GM12878 (cell line): ENCODE measurements at regions not wholly inside any gene's neighbourhood (a gene's known extent, or its start where the extent isn't known, plus 50 kb on each side); places are given as distances from the start of the nearest gene placed in this dataset.

Source experiments
- ATAC-seq: fragments of 200-7000 bp; cut with Tn5 transposase; 3 replicates; pipeline ENCODE4 v1.9.1; 2020; ENCODE audit warnings: mild to moderate bottlenecking, moderate library complexity
- BruUV-seq: library from RNA; stranded (reverse); fragments of 400-500 nt; replicated peaks from 2 replicates; lab custom pipeline; 2021; lab: Mats Ljungman, UMichigan
- CTCF ChIA-PET: fragments of 300-600 bp; sonication (Branson Sonifier 250); formaldehyde crosslinking; extraction: SDS; loops from one replicate; lab custom pipeline; 2021; ENCODE audit warnings: inconsistent platforms; lab: Yijun Ruan, JAX
- POLR2A ChIA-PET: fragments of 350-600 bp; formaldehyde crosslinking; extraction: SDS; loops from one replicate; lab custom pipeline; 2021; ENCODE audit warnings: inconsistent platforms; lab: Charles Lee
- RAD21 ChIA-PET: fragments of 300-600 bp; sonication (Branson Sonifier 250); formaldehyde crosslinking; loops from one replicate; lab custom pipeline; 2023; ENCODE audit warnings: antibody characterized with exemption; ENCODE audit not compliant: unreplicated experiment; lab: Charles Lee
- SMC1A ChIA-PET: fragments of 300-600 bp; sonication (Branson Sonifier 250); formaldehyde crosslinking; loops from one replicate; lab custom pipeline; 2023; ENCODE audit not compliant: unreplicated experiment, uncharacterized antibody; lab: Charles Lee
- DNase-seq: peaks from one replicate; pipeline ENCODE4 v3.0.0-alpha.2; 2011; ENCODE audit warnings: low read depth, low spot score
- FAIRE-seq: peaks from 3 replicates; lab custom pipeline; 2011; peaks lifted over from hg19 to GRCh38; lab: Jason Lieb, UNC
- H2AFZ ChIP-seq: 2 replicates; pipeline ENCODE4 v1.6.0; 2011; ENCODE audit warnings: low read depth, low read length, control low read depth; ENCODE audit not compliant: control insufficient read depth
- H3K27ac ChIP-seq: 2 replicates; pipeline ENCODE4 v1.5.1; 2011; ENCODE audit warnings: control low read depth; ENCODE audit not compliant: control insufficient read depth, insufficient read depth
- H3K27me3 ChIP-seq, 2 experiments: replicated peaks in 1 of 2; 2 replicates each; pipeline versions ENCODE4 v1.6.0 to v1.6.1; 2011; ENCODE audit warnings: low read length in 1 of 2; ENCODE audit not compliant: control insufficient read depth in 2 of 2, insufficient read depth in 2 of 2
- H3K36me3 ChIP-seq, 2 experiments: 2 replicates each; pipeline ENCODE4 v1.5.1; 2011; ENCODE audit warnings: low read length in 1 of 2; ENCODE audit not compliant: control insufficient read depth in 2 of 2, insufficient read depth in 2 of 2
- H3K4me1 ChIP-seq: 2 replicates; pipeline ENCODE4 v1.6.1; 2011; ENCODE audit warnings: mild to moderate bottlenecking, low read length, moderate library complexity, mixed read lengths; ENCODE audit not compliant: control insufficient read depth, insufficient read depth
- H3K4me2 ChIP-seq: 2 replicates; pipeline ENCODE4 v1.6.0; 2011; ENCODE audit warnings: control low read depth; ENCODE audit not compliant: control insufficient read depth, insufficient read depth
- H3K4me3 ChIP-seq: fragments of 200-600 bp; sonication (generic); 2 replicates; pipeline ENCODE4 v1.5.1; 2016
- H3K79me2 ChIP-seq: 2 replicates; pipeline ENCODE4 v1.6.0; 2011; ENCODE audit warnings: low read length; ENCODE audit not compliant: control insufficient read depth, insufficient read depth
- H3K9ac ChIP-seq: 2 replicates; pipeline ENCODE4 v1.8.0; 2011; ENCODE audit warnings: low read length, control low read depth, mixed read lengths; ENCODE audit not compliant: control insufficient read depth, insufficient read depth
- H3K9me3 ChIP-seq: replicated peaks from 3 replicates; pipeline ENCODE4 v1.5.1; 2011; ENCODE audit warnings: mild to moderate bottlenecking, low read length; ENCODE audit not compliant: control insufficient read depth, insufficient read depth
- H4K20me1 ChIP-seq: 2 replicates; pipeline ENCODE4 v1.6.0; 2011; ENCODE audit not compliant: control insufficient read depth, insufficient read depth
- CEBPB ChIP-seq, 2 experiments: fragments of 150-350 bp in 1 of 2; IDR thresholded peaks; 2 replicates each; pipeline ENCODE4 v1.6.1; 2012 to 2014; ENCODE audit warnings: low read depth in 2 of 2, low read length in 2 of 2, borderline replicate concordance in 1 of 2, inconsistent platforms in 1 of 2
- E4F1 ChIP-seq: fragments of 450-650 bp; IDR thresholded peaks from 2 replicates; pipeline ENCODE4 v1.6.1; 2018; ENCODE audit warnings: borderline replicate concordance, mild to moderate bottlenecking; ENCODE audit not compliant: partially characterized antibody
- EED ChIP-seq: sonication (generic); IDR thresholded peaks from 2 replicates; pipeline ENCODE4 v1.6.1; 2016; ENCODE audit warnings: antibody characterized with exemption, low read depth
- ELK1 ChIP-seq: IDR thresholded peaks from 2 replicates; pipeline ENCODE4 v1.6.1; 2012; ENCODE audit warnings: low read depth, low read length, improper control_type of control experiment
- EZH2 ChIP-seq: IDR thresholded peaks from 2 replicates; pipeline ENCODE4 v1.6.1; 2012; ENCODE audit warnings: low read depth, mild to moderate bottlenecking, control low read depth, inconsistent platforms, low read length, borderline replicate concordance; ENCODE audit not compliant: control insufficient read depth
- LARP7 ChIP-seq: fragments of 450-650 bp; IDR thresholded peaks from 2 replicates; pipeline ENCODE4 v1.6.1; 2017; ENCODE audit warnings: mild to moderate bottlenecking
- NFIC ChIP-seq: IDR thresholded peaks from 2 replicates; pipeline ENCODE4 v1.6.1; 2012; ENCODE audit warnings: low read depth, mild to moderate bottlenecking, inconsistent platforms, low read length, moderate library complexity
- NFYA ChIP-seq: IDR thresholded peaks from 2 replicates; pipeline ENCODE4 v1.6.1; 2011; ENCODE audit warnings: low read depth, mild to moderate bottlenecking, low read length, improper control_type of control experiment, borderline replicate concordance
- STAT1 ChIP-seq: fragments of 450-650 bp; conservative IDR thresholded peaks from 2 replicates; pipeline ENCODE4 v1.6.1; 2014; ENCODE audit warnings: antibody characterized with exemption, mild to moderate bottlenecking
- TBL1XR1 ChIP-seq: IDR thresholded peaks from 2 replicates; pipeline ENCODE4 v1.6.1; 2012; ENCODE audit warnings: low read depth, low read length, improper control_type of control experiment
- ZNF384 ChIP-seq: IDR thresholded peaks from 2 replicates; pipeline ENCODE4 v1.6.1; 2012; ENCODE audit warnings: low read depth, mild to moderate bottlenecking, low read length, improper control_type of control experiment, borderline replicate concordance
- WGBS: methylation state at CpG from one replicate; pipeline ENCODE4 v1.1.6; 2016; ENCODE audit warnings: low lambda C conversion rate; ENCODE audit not compliant: insufficient replicate concordance, insufficient coverage; ENCODE audit errors: missing lambda C conversion rate; 5-methylcytosine and 5-hydroxymethylcytosine counted together
- in situ Hi-C: fragments of 300-500 bp; cut with MboI; formaldehyde crosslinking; loops from 9 replicates; pipeline ENCODE4 v1.14.3; 2018; ENCODE audit warnings: mixed read lengths
- intact Hi-C: fragments of 100-400 bp; cut with micrococcal nuclease; formaldehyde crosslinking; loops from one replicate; pipeline ENCODE4 v1.14.2; 2022; ENCODE audit not compliant: unreplicated experiment
- TF ChIP-seq, protein P1 (sequence below): fragments of 450-650 bp; IDR thresholded peaks from 2 replicates; pipeline ENCODE4 v1.6.1; 2017; ENCODE audit warnings: mild to moderate bottlenecking, moderate library complexity

- DNase-seq (no peak), ATAC-seq (no peak), FAIRE-seq (no peak)
- H3K9ac ChIP-seq = no peak overlapping the region
- ChIA-PET RAD21 (no interaction called here), CTCF (no interaction called here), SMC1A (interaction anchor here (0.6 kb wide), 1 partner anchor 11 kb away, joined by 3 read pairs; no protein-coding TSS in a partner anchor), POLR2A (no interaction called here)
- in situ Hi-C loops = no loop called here
- no peaks in the 10 kb centered on the region for H3K36me3 ChIP-seq
- WGBS = 10% methylated on average over 5 of the region's 5 CpGs
- no peak overlapping the region for H3K4me3 ChIP-seq
- no peaks in the 10 kb centered on the region for H3K4me1 ChIP-seq
- no peak overlapping the region for H3K4me2 ChIP-seq
- H3K79me2 ChIP-seq = no peaks in the 10 kb centered on the region
- no peak overlapping the region for H2AFZ ChIP-seq
- H4K20me1 ChIP-seq = no peaks in the 10 kb centered on the region
- H3K27me3 ChIP-seq = no peaks in the 10 kb centered on the region
- H3K9me3 ChIP-seq = no peaks in the 10 kb centered on the region
- intact Hi-C loops = no loop called here
- no peak overlapping the region for H3K27ac ChIP-seq
- BruUV-seq = no TSS peak
- TF ChIP-seq, protein P1, sequence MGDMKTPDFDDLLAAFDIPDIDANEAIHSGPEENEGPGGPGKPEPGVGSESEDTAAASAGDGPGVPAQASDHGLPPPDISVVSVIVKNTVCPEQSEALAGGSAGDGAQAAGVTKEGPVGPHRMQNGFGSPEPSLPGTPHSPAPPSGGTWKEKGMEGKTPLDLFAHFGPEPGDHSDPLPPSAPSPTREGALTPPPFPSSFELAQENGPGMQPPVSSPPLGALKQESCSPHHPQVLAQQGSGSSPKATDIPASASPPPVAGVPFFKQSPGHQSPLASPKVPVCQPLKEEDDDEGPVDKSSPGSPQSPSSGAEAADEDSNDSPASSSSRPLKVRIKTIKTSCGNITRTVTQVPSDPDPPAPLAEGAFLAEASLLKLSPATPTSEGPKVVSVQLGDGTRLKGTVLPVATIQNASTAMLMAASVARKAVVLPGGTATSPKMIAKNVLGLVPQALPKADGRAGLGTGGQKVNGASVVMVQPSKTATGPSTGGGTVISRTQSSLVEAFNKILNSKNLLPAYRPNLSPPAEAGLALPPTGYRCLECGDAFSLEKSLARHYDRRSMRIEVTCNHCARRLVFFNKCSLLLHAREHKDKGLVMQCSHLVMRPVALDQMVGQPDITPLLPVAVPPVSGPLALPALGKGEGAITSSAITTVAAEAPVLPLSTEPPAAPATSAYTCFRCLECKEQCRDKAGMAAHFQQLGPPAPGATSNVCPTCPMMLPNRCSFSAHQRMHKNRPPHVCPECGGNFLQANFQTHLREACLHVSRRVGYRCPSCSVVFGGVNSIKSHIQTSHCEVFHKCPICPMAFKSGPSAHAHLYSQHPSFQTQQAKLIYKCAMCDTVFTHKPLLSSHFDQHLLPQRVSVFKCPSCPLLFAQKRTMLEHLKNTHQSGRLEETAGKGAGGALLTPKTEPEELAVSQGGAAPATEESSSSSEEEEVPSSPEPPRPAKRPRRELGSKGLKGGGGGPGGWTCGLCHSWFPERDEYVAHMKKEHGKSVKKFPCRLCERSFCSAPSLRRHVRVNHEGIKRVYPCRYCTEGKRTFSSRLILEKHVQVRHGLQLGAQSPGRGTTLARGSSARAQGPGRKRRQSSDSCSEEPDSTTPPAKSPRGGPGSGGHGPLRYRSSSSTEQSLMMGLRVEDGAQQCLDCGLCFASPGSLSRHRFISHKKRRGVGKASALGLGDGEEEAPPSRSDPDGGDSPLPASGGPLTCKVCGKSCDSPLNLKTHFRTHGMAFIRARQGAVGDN = no peak
- TF ChIP-seq NFYA = no peak
- TF ChIP-seq ELK1 = no peak
- TF ChIP-seq EZH2 = no peak
- TF ChIP-seq EED = no peak
- TF ChIP-seq LARP7 = no peak
- TF ChIP-seq TBL1XR1 = no peak
- TF ChIP-seq STAT1 = no peak
- TF ChIP-seq E4F1 = no peak
- no peak for TF ChIP-seq ZNF384
- TF ChIP-seq NFIC = no peak
- no peak for TF ChIP-seq CEBPB (IDR thresholded peaks at IDR 0.05; ENCODE audit: borderline replicate concordance in 1 of 2, low read depth in 2 of 2, low read length in 2 of 2)
Measured at GRCh38 chr6:74000666-74001490, 304.9 kb downstream of the CD109 start.
